ENCODE measurements at regions not wholly inside any gene's neighbourhood (a gene's known extent, or its start where the extent isn't known, plus 50 kb on each side); places are given as distances from the start of the nearest gene placed in this dataset.

DNA sequence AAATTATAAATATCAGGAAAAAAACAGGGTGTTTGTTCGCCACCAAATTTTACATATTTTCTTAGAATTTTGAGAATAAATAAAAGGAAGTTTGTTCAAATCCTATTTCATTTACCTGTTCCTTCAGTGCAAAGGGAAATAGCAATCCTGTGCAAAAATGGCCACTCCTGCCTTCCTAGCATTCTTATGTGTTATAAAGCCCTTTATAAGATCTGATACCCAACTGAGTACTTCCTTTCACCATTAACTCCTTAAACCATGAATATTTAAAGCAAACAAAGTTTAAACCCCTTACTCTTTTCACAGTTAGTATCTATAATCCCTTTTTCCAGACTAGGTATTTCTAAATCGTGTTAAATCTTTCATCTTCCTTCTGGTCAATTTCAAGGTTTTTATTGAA, 427.8 kb downstream of the NR4A2 start:
- TF ChIP-seq, protein P1, sequence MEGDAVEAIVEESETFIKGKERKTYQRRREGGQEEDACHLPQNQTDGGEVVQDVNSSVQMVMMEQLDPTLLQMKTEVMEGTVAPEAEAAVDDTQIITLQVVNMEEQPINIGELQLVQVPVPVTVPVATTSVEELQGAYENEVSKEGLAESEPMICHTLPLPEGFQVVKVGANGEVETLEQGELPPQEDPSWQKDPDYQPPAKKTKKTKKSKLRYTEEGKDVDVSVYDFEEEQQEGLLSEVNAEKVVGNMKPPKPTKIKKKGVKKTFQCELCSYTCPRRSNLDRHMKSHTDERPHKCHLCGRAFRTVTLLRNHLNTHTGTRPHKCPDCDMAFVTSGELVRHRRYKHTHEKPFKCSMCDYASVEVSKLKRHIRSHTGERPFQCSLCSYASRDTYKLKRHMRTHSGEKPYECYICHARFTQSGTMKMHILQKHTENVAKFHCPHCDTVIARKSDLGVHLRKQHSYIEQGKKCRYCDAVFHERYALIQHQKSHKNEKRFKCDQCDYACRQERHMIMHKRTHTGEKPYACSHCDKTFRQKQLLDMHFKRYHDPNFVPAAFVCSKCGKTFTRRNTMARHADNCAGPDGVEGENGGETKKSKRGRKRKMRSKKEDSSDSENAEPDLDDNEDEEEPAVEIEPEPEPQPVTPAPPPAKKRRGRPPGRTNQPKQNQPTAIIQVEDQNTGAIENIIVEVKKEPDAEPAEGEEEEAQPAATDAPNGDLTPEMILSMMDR (IDR thresholded peaks at IDR 0.05) = no peak
- no peak for TF ChIP-seq POLR2A (IDR thresholded peaks at IDR 0.05)
- TF ChIP-seq EP300 (IDR thresholded peaks at IDR 0.05; ENCODE audit: low read depth) = no peak
